HG03342 (cell line): ENCODE measurements at regions not wholly inside any gene's neighbourhood (a gene's known extent, or its start where the extent isn't known, plus 50 kb on each side); places are given as distances from the start of the nearest gene placed in this dataset.
"Not testable (repeated sequence)": the region's sequence is repeated elsewhere in the genome, so short reads cannot be mapped to it uniquely, and the experiment has no call there.

Source experiments
- ATAC-seq: cut with Tn5 transposase; IDR thresholded peaks from one replicate; pipeline ENCODE4 v1.9.1; 2021; ENCODE audit warnings: mild to moderate bottlenecking, moderate library complexity; ENCODE audit not compliant: unreplicated experiment

GRCh38 chr7:81152925-81153324, 234.1 kb upstream of the SEMA3C start:
- not testable (repeated sequence) for ATAC-seq

GRCh38 chr7:81150951-81151361, 232.1 kb upstream of the SEMA3C start:
- ATAC-seq = no peak

- ATAC-seq = no peak
Observed at GRCh38 chr7:81143856-81144255, 225.0 kb upstream of the SEMA3C start.

GRCh38 chr7:81141257-81142205, 222.7 kb upstream of the SEMA3C start:
- not testable (repeated sequence) for ATAC-seq

- no peak for ATAC-seq
Observed at GRCh38 chr7:81140775-81141174, 221.9 kb upstream of the SEMA3C start.

GRCh38 chr7:81140252-81140651, 221.4 kb upstream of the SEMA3C start:
- ATAC-seq = no peak

- ATAC-seq = no peak
Observed at GRCh38 chr7:81138870-81139269, 220.0 kb upstream of the SEMA3C start.

- no peak for ATAC-seq
Observed at GRCh38 chr7:81135324-81135723, 216.5 kb upstream of the SEMA3C start.

GRCh38 chr7:81128011-81128410, 209.2 kb upstream of the SEMA3C start:
- ATAC-seq = no peak

- ATAC-seq = no peak
Observed at GRCh38 chr7:81120803-81121202, 202.0 kb upstream of the SEMA3C start.

GRCh38 chr7:81120111-81120510, 201.3 kb upstream of the SEMA3C start:
- ATAC-seq = no peak

- no peak for ATAC-seq
Observed at GRCh38 chr7:81114633-81115032, 195.8 kb upstream of the SEMA3C start.

- ATAC-seq = no peak
Observed at GRCh38 chr7:81112731-81113130, 193.9 kb upstream of the SEMA3C start.

- ATAC-seq = no peak
Observed at GRCh38 chr7:81111781-81112540, 193.1 kb upstream of the SEMA3C start.

- no peak for ATAC-seq
Observed at GRCh38 chr7:81111358-81111757, 192.5 kb upstream of the SEMA3C start.

GRCh38 chr7:81110673-81111072, 191.8 kb upstream of the SEMA3C start:
- no peak for ATAC-seq

- no peak for ATAC-seq
Observed at GRCh38 chr7:81098213-81098612, 179.4 kb upstream of the SEMA3C start.

GRCh38 chr7:81094952-81095351, 176.1 kb upstream of the SEMA3C start:
- ATAC-seq = no peak

GRCh38 chr7:81081616-81082015, 162.8 kb upstream of the SEMA3C start:
- no peak for ATAC-seq

GRCh38 chr7:81080553-81080952, 161.7 kb upstream of the SEMA3C start:
- no peak for ATAC-seq

- no peak for ATAC-seq
Observed at GRCh38 chr7:81079746-81080145, 160.9 kb upstream of the SEMA3C start.

GRCh38 chr7:81075150-81075549, 156.3 kb upstream of the SEMA3C start:
- no peak for ATAC-seq
